ENCODE measurements at regions not wholly inside any gene's neighbourhood (a gene's known extent, or its start where the extent isn't known, plus 50 kb on each side); places are given as distances from the start of the nearest gene placed in this dataset.

DNA sequence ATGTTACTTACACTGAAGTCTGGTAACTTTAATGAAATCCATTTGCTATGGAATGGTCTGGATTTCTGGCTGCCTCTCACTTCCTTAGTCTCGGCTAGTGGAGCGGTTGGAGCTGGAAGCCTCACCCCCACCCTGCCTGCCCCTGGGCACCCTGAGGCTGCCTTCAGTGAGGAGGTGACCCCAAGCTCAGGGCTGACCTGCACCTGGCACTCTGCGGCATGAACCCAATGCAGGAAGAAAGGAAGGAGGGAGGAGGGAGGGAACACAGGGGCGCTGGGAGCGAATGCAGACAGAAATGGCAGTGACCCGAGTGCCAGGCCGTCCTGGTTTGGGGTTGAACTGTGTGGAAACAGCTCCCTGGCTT is 353.1 kb downstream of the TMEM121 start:
- no peak for FAIRE-seq
- Histone ChIP-seq H3K9me1 (replicated peaks; ENCODE audit: control insufficient read depth, extremely low read depth, insufficient read depth, low read length) (no peaks in the 10 kb centered on the region), H4K20me1 (replicated peaks; ENCODE audit: control insufficient read depth, extremely low read depth, insufficient read depth, low read length) (no peaks in the 10 kb centered on the region), H3K79me2 (ENCODE audit: control insufficient read depth, insufficient read depth, low read length) (no peaks in the 10 kb centered on the region), H3K4me3 (replicated peaks in 1 of 3; ENCODE audit: insufficient read depth in 1 of 3, low read depth in 1 of 3, low read length in 3 of 3) (no peak overlapping the region), H3K4me2 (ENCODE audit: insufficient read depth, low read length) (no peak overlapping the region), H3K9me3 (replicated peaks; ENCODE audit: control insufficient read depth, insufficient read depth, low read length) (peaks cover 2% of the 10 kb centered on the region), H3K9ac (replicated peaks; ENCODE audit: extremely low read depth, insufficient read depth, low read length) (no peak overlapping the region), H3K36me3 (ENCODE audit: control insufficient read depth in 2 of 2, extremely low read depth in 1 of 2, insufficient read depth in 2 of 2, low read length in 2 of 2) (no peaks in the 10 kb centered on the region), H3K27me3 (ENCODE audit: control insufficient read depth in 2 of 2, insufficient read depth in 2 of 2, low read length in 2 of 2) (no peaks in the 10 kb centered on the region), H2AFZ (ENCODE audit: low read depth, low read length) (no peak overlapping the region), H3K27ac (ENCODE audit: insufficient read depth, low read depth, low read length) (no peak overlapping the region), H3K4me1 (ENCODE audit: control insufficient read depth, extremely low read depth, insufficient read depth, low read length) (no peaks in the 10 kb centered on the region)
- intact Hi-C loops (cut with micrococcal nuclease) = no loop called here
- TF ChIP-seq POLR2A (IDR thresholded peaks at IDR 0.05; ENCODE audit: low read depth, low read length) = no peak
- TF ChIP-seq FOS (IDR thresholded peaks at IDR 0.05; ENCODE audit: borderline replicate concordance, insufficient read depth, low read length) = no peak
- TF ChIP-seq, protein P1, sequence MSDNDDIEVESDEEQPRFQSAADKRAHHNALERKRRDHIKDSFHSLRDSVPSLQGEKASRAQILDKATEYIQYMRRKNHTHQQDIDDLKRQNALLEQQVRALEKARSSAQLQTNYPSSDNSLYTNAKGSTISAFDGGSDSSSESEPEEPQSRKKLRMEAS (IDR thresholded peaks at IDR 0.05; ENCODE audit: insufficient read depth, insufficient read length) = no peak
- no peak for TF ChIP-seq POLR2AphosphoS5 (IDR thresholded peaks at IDR 0.05; ENCODE audit: insufficient read depth, low read depth, low read length)
- TF ChIP-seq MYC (IDR thresholded peaks at IDR 0.05; ENCODE audit: low read depth, low read length) = no peak
- TF ChIP-seq, protein P2, sequence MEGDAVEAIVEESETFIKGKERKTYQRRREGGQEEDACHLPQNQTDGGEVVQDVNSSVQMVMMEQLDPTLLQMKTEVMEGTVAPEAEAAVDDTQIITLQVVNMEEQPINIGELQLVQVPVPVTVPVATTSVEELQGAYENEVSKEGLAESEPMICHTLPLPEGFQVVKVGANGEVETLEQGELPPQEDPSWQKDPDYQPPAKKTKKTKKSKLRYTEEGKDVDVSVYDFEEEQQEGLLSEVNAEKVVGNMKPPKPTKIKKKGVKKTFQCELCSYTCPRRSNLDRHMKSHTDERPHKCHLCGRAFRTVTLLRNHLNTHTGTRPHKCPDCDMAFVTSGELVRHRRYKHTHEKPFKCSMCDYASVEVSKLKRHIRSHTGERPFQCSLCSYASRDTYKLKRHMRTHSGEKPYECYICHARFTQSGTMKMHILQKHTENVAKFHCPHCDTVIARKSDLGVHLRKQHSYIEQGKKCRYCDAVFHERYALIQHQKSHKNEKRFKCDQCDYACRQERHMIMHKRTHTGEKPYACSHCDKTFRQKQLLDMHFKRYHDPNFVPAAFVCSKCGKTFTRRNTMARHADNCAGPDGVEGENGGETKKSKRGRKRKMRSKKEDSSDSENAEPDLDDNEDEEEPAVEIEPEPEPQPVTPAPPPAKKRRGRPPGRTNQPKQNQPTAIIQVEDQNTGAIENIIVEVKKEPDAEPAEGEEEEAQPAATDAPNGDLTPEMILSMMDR (IDR thresholded peaks at IDR 0.05; ENCODE audit: extremely low read depth in 1 of 2, insufficient read depth in 1 of 2, low read depth in 1 of 2, low read length in 2 of 2) = no peak
- no peak for TF ChIP-seq JUN (IDR thresholded peaks at IDR 0.05; ENCODE audit: borderline replicate concordance, insufficient read depth, insufficient read length, low read depth)
- TF ChIP-seq GATA2 (IDR thresholded peaks at IDR 0.05; ENCODE audit: insufficient read depth, insufficient read length, low read depth, low read length) = no peak
- no peak for TF ChIP-seq EZH2 (IDR thresholded peaks at IDR 0.05; ENCODE audit: borderline replicate concordance, low read depth, low read length, severe bottlenecking)
- DNase-seq (ENCODE audit: low read depth, low spot score) = no peak
- BruUV-seq (replicated peaks) = no TSS peak
- CTCF ChIA-PET = no interaction called here
- POLR2A ChIA-PET = no interaction called here
- dilution Hi-C loops (cut with MboI; ENCODE audit: extremely low pct_ligation_motif_present, low sequenced_read_pairs) = no loop called here

All from endothelial cell of umbilical vein (primary cell).